LNCAP (cell line): ENCODE measurements at regions not wholly inside any gene's neighbourhood (a gene's known extent, or its start where the extent isn't known, plus 50 kb on each side); places are given as distances from the start of the nearest gene placed in this dataset.

Source experiments
- CTCF ChIP-seq: fragments of 450-650 bp; IDR thresholded peaks from 2 replicates; pipeline ENCODE4 v1.5.1; 2017; ENCODE audit warnings: mild to moderate bottlenecking

- no peak for TF ChIP-seq CTCF
These were observed 261.7 kb downstream of the MATN1 start for GRCh38 chr1:30461640-30462039.

DNA sequence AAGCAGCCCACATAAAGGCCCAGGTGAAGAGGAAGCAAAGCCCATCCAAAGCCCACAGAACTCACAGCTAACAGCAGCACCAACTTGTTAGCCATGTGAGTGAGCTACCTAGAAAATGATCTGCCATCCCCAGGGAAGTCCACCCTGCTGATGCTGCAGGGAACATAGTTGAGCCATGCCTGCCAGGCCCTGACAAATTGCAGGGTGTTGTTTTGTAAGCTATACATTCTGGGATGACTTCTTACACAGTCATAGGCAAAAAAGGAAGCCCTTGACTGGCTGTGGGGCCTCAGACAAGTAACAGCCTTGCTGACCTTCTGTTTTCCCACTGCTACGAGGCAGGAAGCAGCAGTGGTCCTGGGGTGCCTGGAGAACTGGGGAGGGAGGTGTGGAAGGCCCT, 262.7 kb downstream of the MATN1 start:
- no peak for TF ChIP-seq CTCF

GRCh38 chr1:30452925-30453324, 270.5 kb downstream of the MATN1 start:
- no peak for TF ChIP-seq CTCF

DNA sequence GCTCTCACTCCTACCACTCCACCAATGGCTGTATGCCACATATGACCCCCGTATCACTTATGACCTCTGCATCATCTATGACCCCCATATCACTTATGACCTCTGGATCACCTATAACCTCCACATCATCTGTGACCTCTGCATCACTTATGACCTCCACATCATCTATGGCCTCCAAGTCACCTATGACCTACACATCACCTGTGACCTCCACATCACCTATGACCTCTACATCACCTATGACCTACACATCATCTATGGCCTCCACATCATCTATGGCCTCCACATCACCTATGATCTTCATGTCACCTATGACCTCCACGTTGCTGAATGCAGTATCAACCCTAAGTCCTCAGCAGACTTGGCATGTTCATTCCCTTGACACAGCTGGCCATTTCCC, 271.2 kb downstream of the MATN1 start:
- no peak for TF ChIP-seq CTCF

GRCh38 chr1:30451532-30452125, 271.8 kb downstream of the MATN1 start:
- TF ChIP-seq CTCF, result no peak

GRCh38 chr1:30450818-30451233, 272.6 kb downstream of the MATN1 start:
- no peak for TF ChIP-seq CTCF

DNA sequence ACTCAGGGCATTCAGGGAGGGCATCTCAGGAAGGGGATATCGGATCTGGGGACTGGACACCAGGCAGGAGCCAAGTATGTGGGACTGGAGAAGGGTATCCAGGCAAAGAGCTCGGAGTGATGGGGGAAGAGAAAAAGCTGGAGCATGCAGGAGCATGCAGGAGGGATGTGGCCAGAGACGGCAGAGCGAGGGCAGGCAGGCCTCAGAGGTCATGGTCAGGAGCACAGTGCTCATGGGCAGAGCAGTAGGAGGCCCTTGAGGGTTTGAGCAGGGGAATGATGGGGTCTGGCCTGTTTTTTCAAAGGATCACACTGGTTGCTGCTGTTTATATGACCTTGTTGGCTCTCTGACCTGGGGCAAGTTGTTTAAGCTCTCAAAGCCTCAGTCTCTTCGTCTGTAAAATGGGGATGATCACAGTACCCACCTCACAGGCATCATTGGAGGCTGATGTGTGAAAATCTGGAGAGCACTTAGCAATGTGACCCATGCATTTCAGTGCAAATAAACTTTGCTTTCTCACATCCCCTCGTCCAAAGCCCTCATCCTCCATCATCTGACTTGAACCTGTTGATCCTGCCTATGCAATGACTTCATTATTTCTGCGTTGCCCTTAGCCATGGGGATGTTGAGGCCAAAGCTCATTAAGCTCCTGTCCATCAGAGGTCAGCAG, 273.1 kb downstream of the MATN1 start:
- TF ChIP-seq CTCF, result no peak
